SJCRH30 (cell line): ENCODE measurements at regions not wholly inside any gene's neighbourhood (a gene's known extent, or its start where the extent isn't known, plus 50 kb on each side); places are given as distances from the start of the nearest gene placed in this dataset.

Source experiments
- DNase-seq, 2 experiments: peaks; one replicate each; pipeline ENCODE4 v3.0.0-alpha.2; 2015 to 2020
- H3K27ac ChIP-seq: fragments of 250-450 bp; sonication (Bioruptor Pico); 2 replicates; pipeline ENCODE4 v1.5.1; 2020; ENCODE audit warnings: mild to moderate bottlenecking, moderate library complexity
- H3K27me3 ChIP-seq: fragments of 250-450 bp; sonication (Bioruptor Pico); 2 replicates; pipeline ENCODE4 v1.5.1; 2020; ENCODE audit warnings: mild to moderate bottlenecking, moderate library complexity
- H3K36me3 ChIP-seq: fragments of 250-450 bp; sonication (Bioruptor Pico); 2 replicates; pipeline ENCODE4 v1.5.1; 2020; ENCODE audit warnings: mild to moderate bottlenecking, moderate library complexity
- H3K4me1 ChIP-seq: fragments of 250-450 bp; sonication (Bioruptor Pico); 2 replicates; pipeline ENCODE4 v1.5.1; 2020; ENCODE audit warnings: mild to moderate bottlenecking, moderate library complexity
- H3K4me3 ChIP-seq: fragments of 250-450 bp; sonication (Bioruptor Pico); 2 replicates; pipeline ENCODE4 v1.5.1; 2020; ENCODE audit warnings: mild to moderate bottlenecking, moderate library complexity
- H3K9me3 ChIP-seq: fragments of 250-450 bp; sonication (Bioruptor Pico); replicated peaks from 2 replicates; pipeline ENCODE4 v1.5.1; 2020; ENCODE audit warnings: mild to moderate bottlenecking, moderate library complexity

DNA sequence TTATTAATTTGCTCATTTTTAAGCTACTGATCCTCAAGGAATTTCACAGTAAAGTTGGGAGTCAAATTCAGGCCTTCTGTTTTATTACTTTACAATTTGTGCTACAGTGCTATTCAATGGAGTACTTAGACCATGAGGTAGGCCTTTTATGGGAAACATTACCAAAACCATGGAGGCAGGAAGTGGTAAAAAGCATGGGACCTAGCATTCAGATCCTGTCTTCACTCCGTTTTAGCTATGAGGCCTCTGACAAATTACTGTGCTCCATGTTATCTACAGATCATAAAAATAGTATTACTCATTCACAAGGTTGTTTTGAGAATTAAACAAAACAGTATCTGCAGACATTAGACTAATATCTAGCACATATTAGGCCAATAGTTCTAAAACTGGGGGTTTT lies 140.6 kb upstream of the SLITRK3 start:
- Histone ChIP-seq H3K27me3 (no peaks in the 10 kb centered on the region), H3K4me1 (no peaks in the 10 kb centered on the region), H3K9me3 (no peaks in the 10 kb centered on the region), H3K36me3 (no peaks in the 10 kb centered on the region), H3K27ac (no peak overlapping the region), H3K4me3 (no peak overlapping the region)
- no peak for DNase-seq
